ENCODE measurements at regions not wholly inside any gene's neighbourhood (a gene's known extent, or its start where the extent isn't known, plus 50 kb on each side); places are given as distances from the start of the nearest gene placed in this dataset.

DNA sequence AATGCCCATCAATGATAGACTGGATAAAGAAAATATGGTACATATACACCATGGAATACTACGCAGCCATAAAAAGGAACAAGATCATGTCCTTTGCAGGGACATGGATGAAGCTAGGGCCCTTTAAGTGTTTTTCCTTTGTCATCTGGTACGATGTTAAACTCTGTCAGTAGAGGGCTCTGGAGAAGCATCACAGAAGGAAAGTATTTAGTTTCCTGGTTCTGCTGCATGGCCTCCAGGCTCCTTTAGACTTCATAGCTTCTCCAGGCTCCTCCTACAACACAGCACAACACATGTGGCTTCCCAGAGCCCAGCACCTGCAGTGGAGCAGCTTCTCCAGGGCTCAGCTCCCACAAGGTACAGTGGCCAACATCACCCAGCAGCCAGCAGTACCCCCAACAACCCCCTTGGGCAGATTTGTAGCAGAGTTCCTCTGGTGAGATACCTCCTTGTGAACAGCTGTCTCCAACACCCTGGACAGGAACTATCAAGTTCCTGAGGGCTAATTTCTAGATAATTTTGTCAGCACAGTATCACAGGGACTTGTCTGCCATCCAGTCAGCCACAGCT lies 63.4 kb downstream of the KCTD12 start:
- TF ChIP-seq, protein P1, sequence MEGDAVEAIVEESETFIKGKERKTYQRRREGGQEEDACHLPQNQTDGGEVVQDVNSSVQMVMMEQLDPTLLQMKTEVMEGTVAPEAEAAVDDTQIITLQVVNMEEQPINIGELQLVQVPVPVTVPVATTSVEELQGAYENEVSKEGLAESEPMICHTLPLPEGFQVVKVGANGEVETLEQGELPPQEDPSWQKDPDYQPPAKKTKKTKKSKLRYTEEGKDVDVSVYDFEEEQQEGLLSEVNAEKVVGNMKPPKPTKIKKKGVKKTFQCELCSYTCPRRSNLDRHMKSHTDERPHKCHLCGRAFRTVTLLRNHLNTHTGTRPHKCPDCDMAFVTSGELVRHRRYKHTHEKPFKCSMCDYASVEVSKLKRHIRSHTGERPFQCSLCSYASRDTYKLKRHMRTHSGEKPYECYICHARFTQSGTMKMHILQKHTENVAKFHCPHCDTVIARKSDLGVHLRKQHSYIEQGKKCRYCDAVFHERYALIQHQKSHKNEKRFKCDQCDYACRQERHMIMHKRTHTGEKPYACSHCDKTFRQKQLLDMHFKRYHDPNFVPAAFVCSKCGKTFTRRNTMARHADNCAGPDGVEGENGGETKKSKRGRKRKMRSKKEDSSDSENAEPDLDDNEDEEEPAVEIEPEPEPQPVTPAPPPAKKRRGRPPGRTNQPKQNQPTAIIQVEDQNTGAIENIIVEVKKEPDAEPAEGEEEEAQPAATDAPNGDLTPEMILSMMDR (IDR thresholded peaks at IDR 0.05) = no peak
- no peak for TF ChIP-seq POLR2A (IDR thresholded peaks at IDR 0.05)
- no peak for TF ChIP-seq EP300 (IDR thresholded peaks at IDR 0.05)
- no peak for TF ChIP-seq POLR2AphosphoS5 (IDR thresholded peaks at IDR 0.05)

Data from sigmoid colon (tissue), 4 donors.